ENCODE measurements at regions not wholly inside any gene's neighbourhood (a gene's known extent, or its start where the extent isn't known, plus 50 kb on each side); places are given as distances from the start of the nearest gene placed in this dataset.

DNA sequence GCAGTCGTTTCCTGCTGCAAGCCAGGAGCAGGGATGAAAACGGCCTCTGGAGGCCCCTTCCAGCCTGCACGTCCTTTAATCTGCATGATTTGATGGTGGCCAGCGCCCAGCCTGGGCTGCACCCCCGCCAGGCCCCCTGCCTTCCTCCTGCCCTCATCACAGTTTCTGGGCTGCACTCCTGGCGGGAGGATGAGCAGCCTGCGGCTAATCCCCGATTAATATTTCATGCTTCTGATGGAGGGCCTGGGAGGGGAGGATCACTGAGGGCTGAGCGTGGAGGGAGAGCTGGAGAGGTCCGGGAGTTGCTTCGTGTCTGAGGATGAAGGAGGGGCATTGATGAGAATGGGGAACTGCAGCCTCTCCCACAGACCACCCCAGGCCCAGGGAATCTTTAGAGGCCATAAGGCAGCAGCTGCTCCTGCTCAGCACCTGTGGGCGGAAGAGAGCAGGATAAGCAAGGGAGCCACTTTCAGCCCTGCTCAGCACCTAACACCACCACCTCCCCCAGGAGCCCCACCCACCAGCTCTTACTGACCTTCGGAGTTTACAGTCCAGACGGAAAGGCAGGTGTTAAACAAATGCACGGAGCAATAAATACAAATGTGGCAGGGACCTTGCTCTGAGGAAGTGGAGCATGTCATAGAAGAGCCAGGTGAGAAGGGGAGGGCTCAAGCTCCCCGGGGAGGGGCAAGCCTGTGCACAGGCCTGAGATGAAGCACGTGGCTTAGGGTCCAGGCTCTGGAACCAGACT is 135.0 kb upstream of the NECTIN1 start:
- no peak for DNase-seq (ENCODE audit: extremely low spot score)
- TF ChIP-seq, protein P1, sequence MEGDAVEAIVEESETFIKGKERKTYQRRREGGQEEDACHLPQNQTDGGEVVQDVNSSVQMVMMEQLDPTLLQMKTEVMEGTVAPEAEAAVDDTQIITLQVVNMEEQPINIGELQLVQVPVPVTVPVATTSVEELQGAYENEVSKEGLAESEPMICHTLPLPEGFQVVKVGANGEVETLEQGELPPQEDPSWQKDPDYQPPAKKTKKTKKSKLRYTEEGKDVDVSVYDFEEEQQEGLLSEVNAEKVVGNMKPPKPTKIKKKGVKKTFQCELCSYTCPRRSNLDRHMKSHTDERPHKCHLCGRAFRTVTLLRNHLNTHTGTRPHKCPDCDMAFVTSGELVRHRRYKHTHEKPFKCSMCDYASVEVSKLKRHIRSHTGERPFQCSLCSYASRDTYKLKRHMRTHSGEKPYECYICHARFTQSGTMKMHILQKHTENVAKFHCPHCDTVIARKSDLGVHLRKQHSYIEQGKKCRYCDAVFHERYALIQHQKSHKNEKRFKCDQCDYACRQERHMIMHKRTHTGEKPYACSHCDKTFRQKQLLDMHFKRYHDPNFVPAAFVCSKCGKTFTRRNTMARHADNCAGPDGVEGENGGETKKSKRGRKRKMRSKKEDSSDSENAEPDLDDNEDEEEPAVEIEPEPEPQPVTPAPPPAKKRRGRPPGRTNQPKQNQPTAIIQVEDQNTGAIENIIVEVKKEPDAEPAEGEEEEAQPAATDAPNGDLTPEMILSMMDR (IDR thresholded peaks at IDR 0.05; ENCODE audit: control extremely low read depth, extremely low read depth, low read depth, missing control alignments), result no peak
- POLR2A ChIA-PET, result no interaction called here
- CTCF ChIA-PET, result no interaction called here

DNA sequence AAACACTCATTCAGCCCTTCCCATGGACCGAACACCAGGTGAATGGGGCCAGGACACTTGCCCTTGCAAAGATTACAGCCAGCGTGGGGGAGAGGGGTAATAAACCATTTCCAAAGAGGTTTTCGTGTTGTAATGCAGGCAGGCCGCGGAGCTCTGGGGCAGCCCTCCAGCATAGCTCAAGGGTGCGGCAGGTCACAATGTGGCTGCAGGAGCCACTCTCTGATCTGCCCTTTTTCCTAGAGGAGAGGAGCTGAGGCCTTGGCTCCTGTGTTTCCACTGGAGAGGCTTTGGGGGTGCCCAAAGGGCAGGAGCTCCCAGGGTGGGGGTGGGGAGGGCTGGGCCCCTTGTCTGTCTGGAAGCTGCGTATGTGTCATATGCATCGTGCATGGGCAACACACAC is 134.2 kb upstream of the NECTIN1 start:
- no peak for DNase-seq (ENCODE audit: extremely low spot score)
- POLR2A ChIA-PET, result no interaction called here

DNA sequence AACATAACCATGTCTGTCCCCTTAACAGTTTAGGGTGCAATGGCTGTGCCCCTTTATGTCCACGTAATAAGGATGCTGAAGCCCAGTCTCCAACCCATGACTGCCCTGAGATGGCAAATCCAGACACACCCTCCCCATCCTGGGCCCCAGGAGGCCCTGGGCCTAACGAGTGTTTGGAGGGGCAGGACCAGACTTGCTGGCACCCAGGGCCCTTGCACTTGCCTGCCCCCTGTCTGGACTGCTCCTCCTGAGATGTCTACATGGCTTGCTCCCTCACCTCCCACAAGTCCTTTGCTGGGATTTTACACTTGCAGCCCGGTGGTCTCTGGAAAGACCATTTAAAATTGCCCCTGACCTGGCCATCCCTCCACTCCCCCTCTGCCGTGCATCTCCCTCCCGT is 132.2 kb upstream of the NECTIN1 start:
- ChIA-PET POLR2A (no interaction called here), CTCF (no interaction called here)
- DNase-seq (ENCODE audit: extremely low spot score), result no peak
- TF ChIP-seq, protein P1 (IDR thresholded peaks at IDR 0.05; ENCODE audit: control extremely low read depth, extremely low read depth, low read depth, missing control alignments), result no peak

More for the DNA sequence above, 134.2 kb upstream of the NECTIN1 start:
- CTCF ChIA-PET, result no interaction called here
- TF ChIP-seq, protein P1 (IDR thresholded peaks at IDR 0.05; ENCODE audit: control extremely low read depth, extremely low read depth, low read depth, missing control alignments), result no peak

DNA sequence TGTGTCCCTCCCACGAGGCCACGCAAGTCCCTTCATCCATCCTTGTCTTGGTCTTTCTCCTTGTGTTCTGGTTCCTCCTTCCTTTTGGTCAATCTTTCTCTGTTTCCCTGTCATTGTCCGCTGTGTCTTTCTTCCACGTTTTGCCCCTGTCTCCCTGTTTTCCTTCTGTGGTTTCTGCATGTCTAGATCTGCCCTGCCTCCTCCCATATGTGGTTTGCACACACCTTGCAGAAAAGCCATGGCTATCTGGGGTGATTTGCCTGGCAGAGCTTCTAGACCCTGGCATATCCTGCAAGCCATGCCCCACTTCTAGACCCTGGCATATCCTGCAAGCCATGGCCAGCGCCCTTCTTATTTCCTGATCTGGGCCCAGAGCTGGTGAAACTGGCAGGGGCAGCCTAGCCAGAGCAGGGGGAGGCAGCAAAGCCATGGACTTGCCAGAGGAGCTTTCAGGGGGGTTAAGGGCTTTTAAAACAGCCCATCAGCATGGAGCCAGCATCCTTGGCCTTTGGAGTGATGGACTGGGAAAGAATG is 131.6 kb upstream of the NECTIN1 start:
- ChIA-PET CTCF (no interaction called here), POLR2A (no interaction called here)
- DNase-seq (ENCODE audit: extremely low spot score), result no peak
- TF ChIP-seq, protein P1 (IDR thresholded peaks at IDR 0.05; ENCODE audit: control extremely low read depth, extremely low read depth, low read depth, missing control alignments), result no peak

DNA sequence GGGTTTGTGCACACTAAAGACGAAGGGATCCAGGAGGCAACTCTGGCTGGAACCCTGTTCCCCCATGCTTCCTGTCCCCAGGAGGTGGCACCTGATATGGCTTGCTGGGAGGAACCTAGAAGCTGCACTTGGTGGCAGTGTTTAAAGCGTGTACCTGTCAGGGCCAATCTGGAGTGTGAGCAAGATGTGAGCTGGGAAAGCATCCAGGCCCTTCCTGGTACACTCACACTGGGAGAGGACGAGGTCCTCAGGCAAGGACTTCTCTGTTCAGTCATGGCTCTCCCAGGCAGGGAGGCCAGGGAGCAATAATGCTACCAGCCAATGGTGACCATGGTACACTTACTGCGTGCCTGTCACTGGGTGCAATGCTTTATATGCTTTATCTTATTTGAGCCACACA is 130.7 kb upstream of the NECTIN1 start:
- TF ChIP-seq, protein P1 (IDR thresholded peaks at IDR 0.05; ENCODE audit: control extremely low read depth, extremely low read depth, low read depth, missing control alignments), result no peak
- ChIA-PET CTCF (no interaction called here), POLR2A (no interaction called here)
- no peak for DNase-seq (ENCODE audit: extremely low spot score)

DNA sequence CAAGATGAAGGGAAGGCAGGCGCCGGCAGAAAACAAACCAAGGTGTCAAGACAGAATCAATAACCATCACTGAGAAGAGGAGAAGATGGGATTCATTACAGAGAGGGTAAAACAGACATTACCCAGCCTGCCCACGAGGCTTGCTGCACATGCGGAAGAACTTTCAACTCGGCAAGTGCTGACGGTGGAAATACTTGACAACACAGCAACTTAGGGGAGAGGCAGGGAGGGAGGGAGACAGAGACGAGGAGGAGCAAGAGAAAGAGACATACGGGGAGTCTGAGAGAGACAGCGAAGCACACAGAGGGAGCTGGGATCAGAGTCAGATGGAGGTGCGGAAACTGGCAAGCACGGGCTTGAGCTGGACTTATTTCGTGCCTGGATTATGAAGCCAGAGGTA is 129.3 kb upstream of the NECTIN1 start:
- POLR2A ChIA-PET, result no interaction called here
- TF ChIP-seq, protein P1 (IDR thresholded peaks at IDR 0.05; ENCODE audit: control extremely low read depth, extremely low read depth, low read depth, missing control alignments), result no peak
- DNase-seq (ENCODE audit: extremely low spot score), result no peak
- CTCF ChIA-PET, result no interaction called here
